ENCODE measurements at regions not wholly inside any gene's neighbourhood (a gene's known extent, or its start where the extent isn't known, plus 50 kb on each side); places are given as distances from the start of the nearest gene placed in this dataset.

DNA sequence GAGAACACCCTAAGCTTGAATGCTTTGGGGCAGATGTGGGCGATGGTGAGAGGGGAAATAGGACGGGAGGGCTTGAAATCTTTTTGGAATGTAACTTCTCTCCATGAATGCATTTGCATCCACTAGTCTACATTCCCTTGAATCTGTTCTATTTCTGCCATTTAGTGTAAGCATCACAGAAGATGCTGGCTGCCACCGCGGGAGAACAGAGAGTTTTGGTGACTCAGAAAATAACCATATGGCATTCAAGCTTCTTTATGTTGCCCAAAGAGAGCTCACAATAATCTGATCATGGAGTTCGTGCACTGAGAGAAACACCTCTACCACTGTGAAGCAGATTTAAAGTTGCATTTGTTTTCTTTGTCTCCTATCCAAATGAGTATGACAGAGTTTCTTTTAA is 52.6 kb upstream of the OTX2 start:
- no TSS peak for BruUV-seq (replicated peaks)
- no peaks in the 10 kb centered on the region for H3K9me3 ChIP-seq (replicated peaks; ENCODE audit: control insufficient read depth, insufficient read depth, low read depth, low read length)
- H3K36me3 ChIP-seq (ENCODE audit: control insufficient read depth, insufficient read depth, low read length): no peaks in the 10 kb centered on the region
- DNase-seq (ENCODE audit: extremely low read depth in 1 of 4, low spot score in 3 of 4) (no peak), FAIRE-seq (no peak), ATAC-seq (no peak)
- H3K9ac ChIP-seq (ENCODE audit: insufficient read depth in 1 of 2, low read depth in 2 of 2, low read length in 2 of 2): no peak overlapping the region
- TF ChIP-seq CHCHD3 (CRISPR knock-in tag; IDR thresholded peaks at IDR 0.05): no peak
- no peak for TF ChIP-seq RCOR1 (IDR thresholded peaks at IDR 0.05; ENCODE audit: borderline replicate concordance in 1 of 2, low read depth in 2 of 2, low read length in 2 of 2)
- no peak for TF ChIP-seq MIER1 (IDR thresholded peaks at IDR 0.05; ENCODE audit: low read depth)
- TF ChIP-seq BCOR (IDR thresholded peaks at IDR 0.05): no peak
- TF ChIP-seq NR2C1 (IDR thresholded peaks at IDR 0.05): no peak
- TF ChIP-seq NR2C1 (tag; IDR thresholded peaks at IDR 0.05): no peak
- no peak for TF ChIP-seq WHSC1 (IDR thresholded peaks at IDR 0.05; ENCODE audit: low read length)
- no peak for TF ChIP-seq KLF6 (CRISPR knock-in tag; IDR thresholded peaks at IDR 0.05; ENCODE audit: borderline replicate concordance)
- TF ChIP-seq SMARCE1 (IDR thresholded peaks at IDR 0.05): no peak
- TF ChIP-seq ZNF280B (CRISPR knock-in tag; IDR thresholded peaks at IDR 0.05): no peak
- no peak for TF ChIP-seq FOXA1 (IDR thresholded peaks at IDR 0.05; ENCODE audit: borderline replicate concordance)
- no peak for TF ChIP-seq KAT2B (IDR thresholded peaks at IDR 0.05; ENCODE audit: low read depth, low read length)
- no peak for TF ChIP-seq YY1 (IDR thresholded peaks at IDR 0.05; ENCODE audit: borderline replicate concordance in 1 of 3, control insufficient read depth in 1 of 3, extremely low read depth in 1 of 3, insufficient read depth in 3 of 3, insufficient read length in 1 of 3, insufficient replicate concordance in 2 of 3, low read depth in 1 of 3, low read length in 2 of 3)
- TF ChIP-seq NR4A1 (CRISPR knock-in tag; IDR thresholded peaks at IDR 0.05): no peak
- TF ChIP-seq NR4A1 (tag; IDR thresholded peaks at IDR 0.05): no peak
- no peak for TF ChIP-seq ATF1 (CRISPR knock-in tag; IDR thresholded peaks at IDR 0.05)
- no peak for TF ChIP-seq ATF1 (tag; IDR thresholded peaks at IDR 0.05)
- no peak for TF ChIP-seq DLX4 (CRISPR knock-in tag; IDR thresholded peaks at IDR 0.05)
- no peak for TF ChIP-seq CHAMP1 (IDR thresholded peaks at IDR 0.05)
- no peak for TF ChIP-seq OTX1 (CRISPR knock-in tag; IDR thresholded peaks at IDR 0.05)
- no peak for TF ChIP-seq CSDE1 (IDR thresholded peaks at IDR 0.05)
- no peak for TF ChIP-seq POLR2G (IDR thresholded peaks at IDR 0.05; ENCODE audit: low read depth, low read length)
- no peak for TF ChIP-seq HCFC1 (IDR thresholded peaks at IDR 0.05; ENCODE audit: low read depth, low read length)
- no peaks in the 10 kb centered on the region for H3K27me3 ChIP-seq (ENCODE audit: control insufficient read depth in 2 of 2, insufficient read depth in 2 of 2, low read length in 2 of 2)
- no peaks in the 10 kb centered on the region for H4K20me1 ChIP-seq (replicated peaks; ENCODE audit: control insufficient read depth, insufficient read depth, low read length)
- ChIA-PET POLR2A (no interaction called here), CTCF (ENCODE audit: low intra/inter-chr PET ratio) (no interaction called here)
- intact Hi-C loops (cut with micrococcal nuclease): no loop called here
- no peaks in the 10 kb centered on the region for H3K9me1 ChIP-seq (ENCODE audit: control insufficient read depth, insufficient read depth, low read length)
- no peak overlapping the region for H3K4me2 ChIP-seq (ENCODE audit: insufficient read depth, low read length)
- H3K4me1 ChIP-seq (replicated peaks in 1 of 2; ENCODE audit: control insufficient read depth in 2 of 2, insufficient read depth in 2 of 2, low read length in 2 of 2): no peaks in the 10 kb centered on the region
- in situ Hi-C loops (cut with MboI): no loop called here
- no peak overlapping the region for H3K27ac ChIP-seq (ENCODE audit: extremely low read depth, low read depth, low read length)
- H3K79me2 ChIP-seq (ENCODE audit: control insufficient read depth, insufficient read depth, low read length): no peaks in the 10 kb centered on the region
- no peak overlapping the region for H2AFZ ChIP-seq (ENCODE audit: low read depth, low read length)
- no peak overlapping the region for H3K4me3 ChIP-seq
- 0% methylated on average over 5 of the region's 5 CpGs for WGBS (ENCODE audit: insufficient coverage, low coverage, missing lambda C conversion rate)

Measured in K562 (cell line).